Fibroblast of pulmonary artery (primary cell): ENCODE measurements at regions not wholly inside any gene's neighbourhood (a gene's known extent, or its start where the extent isn't known, plus 50 kb on each side); places are given as distances from the start of the nearest gene placed in this dataset.
"Not testable (repeated sequence)": the region's sequence is repeated elsewhere in the genome, so short reads cannot be mapped to it uniquely, and the experiment has no call there.

Experiments
- DNase-seq: peaks from one replicate; pipeline ENCODE4 v3.0.0-alpha.2; 2010; ENCODE audit warnings: low read depth
- H3K4me3 ChIP-seq: replicated peaks from 2 replicates; pipeline ENCODE4 v1.5.1; 2011; ENCODE audit warnings: low read depth, mild to moderate bottlenecking, control low read depth, low read length, moderate library complexity
- CTCF ChIP-seq: IDR thresholded peaks from 2 replicates; pipeline ENCODE4 v1.5.1; 2011; ENCODE audit warnings: mild to moderate bottlenecking, control low read depth, low read length, inconsistent platforms; ENCODE audit errors: missing control alignments

DNA sequence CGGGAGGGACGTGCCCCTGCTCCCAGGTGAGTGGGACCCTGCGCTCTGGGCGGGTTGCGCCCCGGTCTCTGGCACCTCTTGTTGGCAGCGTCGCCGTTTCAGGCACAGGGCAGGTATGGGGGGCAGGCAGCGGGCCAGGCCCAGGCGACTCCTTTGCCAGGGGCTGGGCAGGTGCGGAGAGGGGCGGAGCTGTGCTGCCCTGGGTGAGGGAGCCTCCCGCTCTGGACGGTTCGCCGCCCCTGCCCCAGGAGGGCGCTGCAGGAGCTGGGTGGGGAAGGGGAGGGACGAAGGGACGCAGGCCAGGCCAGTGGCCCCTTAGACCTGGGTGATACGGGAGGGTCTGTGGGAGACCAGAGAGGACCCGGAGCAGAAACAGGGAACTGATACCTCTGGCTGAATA is 663.9 kb upstream of the DEFB115 start:
- no peak for TF ChIP-seq CTCF
- H3K4me3 ChIP-seq, result no peak overlapping the region
- no peak for DNase-seq

DNA sequence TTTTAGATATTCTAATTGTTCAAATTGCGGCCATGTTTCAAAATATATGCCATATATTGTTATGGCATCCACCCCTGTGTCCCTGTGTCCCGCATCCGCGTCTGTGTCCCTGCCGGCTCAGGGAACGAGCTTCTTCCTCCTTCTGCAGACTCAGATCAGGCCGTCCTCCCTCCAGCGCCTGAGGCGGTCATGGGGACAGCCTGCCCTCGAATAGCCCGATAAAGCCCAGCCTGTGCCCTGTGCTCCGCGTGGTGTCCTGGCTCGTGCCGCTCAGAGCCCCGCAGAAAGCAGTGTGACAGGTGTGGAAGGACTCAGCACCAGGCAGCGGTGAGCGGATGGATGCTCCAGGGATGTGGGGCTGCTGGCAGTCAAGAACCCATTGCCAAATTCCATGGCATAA is 663.4 kb upstream of the DEFB115 start:
- DNase-seq, result no peak
- TF ChIP-seq CTCF, result no peak
- H3K4me3 ChIP-seq, result no peak overlapping the region

GRCh38 chr20:30595698-30596097 is 661.8 kb upstream of the DEFB115 start:
- no peak for DNase-seq
- no peak for TF ChIP-seq CTCF
- no peak overlapping the region for H3K4me3 ChIP-seq

GRCh38 chr20:30597429-30597828 is 660.0 kb upstream of the DEFB115 start:
- H3K4me3 ChIP-seq, DNase-seq: not testable (repeated sequence)

- TF ChIP-seq CTCF, result no peak
- H3K4me3 ChIP-seq, result no peak overlapping the region
- no peak for DNase-seq
These were observed 658.8 kb upstream of the DEFB115 start for GRCh38 chr20:30598460-30599230.

DNA sequence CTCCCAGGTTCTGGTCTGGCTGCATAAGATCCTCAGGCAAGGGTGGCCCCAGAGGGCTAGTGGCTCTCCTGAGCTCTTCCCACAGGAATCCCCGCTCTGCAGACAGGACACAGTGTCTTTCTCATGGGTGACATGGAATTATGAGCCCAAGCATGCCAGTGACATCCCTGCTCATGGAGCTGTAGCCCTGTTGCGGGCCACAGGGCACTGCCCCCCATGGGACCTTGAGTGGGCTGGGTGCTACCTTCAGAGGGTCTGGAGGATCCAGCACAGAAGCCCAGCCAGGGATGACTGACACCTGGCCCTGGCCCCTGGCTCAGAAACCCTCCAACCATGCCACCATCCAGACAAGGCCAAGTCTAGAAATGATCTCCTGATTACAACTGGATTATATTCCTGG is 657.5 kb upstream of the DEFB115 start:
- no peak for TF ChIP-seq CTCF
- H3K4me3 ChIP-seq, result no peak overlapping the region
- DNase-seq, result no peak

GRCh38 chr20:30601974-30602373 is 655.5 kb upstream of the DEFB115 start:
- no peak overlapping the region for H3K4me3 ChIP-seq
- no peak for DNase-seq
- TF ChIP-seq CTCF, result no peak
